ENCODE measurements at regions not wholly inside any gene's neighbourhood (a gene's known extent, or its start where the extent isn't known, plus 50 kb on each side); places are given as distances from the start of the nearest gene placed in this dataset.

- no peak overlapping the region for H3K4me2 ChIP-seq (ENCODE audit: low read depth, low read length, poor library complexity, severe bottlenecking)
- H3K27me3 ChIP-seq (ENCODE audit: insufficient read depth, low read length, poor library complexity, severe bottlenecking), result no peaks in the 10 kb centered on the region
- no peaks in the 10 kb centered on the region for H4K20me1 ChIP-seq (ENCODE audit: insufficient read depth, low read length, poor library complexity, severe bottlenecking)
- no peaks in the 10 kb centered on the region for H3K9me2 ChIP-seq (replicated peaks; ENCODE audit: low read depth, low read length)
- TF ChIP-seq EZH2phosphoT487 (IDR thresholded peaks at IDR 0.05; ENCODE audit: borderline replicate concordance), result no peak
- TF ChIP-seq, protein P1, sequence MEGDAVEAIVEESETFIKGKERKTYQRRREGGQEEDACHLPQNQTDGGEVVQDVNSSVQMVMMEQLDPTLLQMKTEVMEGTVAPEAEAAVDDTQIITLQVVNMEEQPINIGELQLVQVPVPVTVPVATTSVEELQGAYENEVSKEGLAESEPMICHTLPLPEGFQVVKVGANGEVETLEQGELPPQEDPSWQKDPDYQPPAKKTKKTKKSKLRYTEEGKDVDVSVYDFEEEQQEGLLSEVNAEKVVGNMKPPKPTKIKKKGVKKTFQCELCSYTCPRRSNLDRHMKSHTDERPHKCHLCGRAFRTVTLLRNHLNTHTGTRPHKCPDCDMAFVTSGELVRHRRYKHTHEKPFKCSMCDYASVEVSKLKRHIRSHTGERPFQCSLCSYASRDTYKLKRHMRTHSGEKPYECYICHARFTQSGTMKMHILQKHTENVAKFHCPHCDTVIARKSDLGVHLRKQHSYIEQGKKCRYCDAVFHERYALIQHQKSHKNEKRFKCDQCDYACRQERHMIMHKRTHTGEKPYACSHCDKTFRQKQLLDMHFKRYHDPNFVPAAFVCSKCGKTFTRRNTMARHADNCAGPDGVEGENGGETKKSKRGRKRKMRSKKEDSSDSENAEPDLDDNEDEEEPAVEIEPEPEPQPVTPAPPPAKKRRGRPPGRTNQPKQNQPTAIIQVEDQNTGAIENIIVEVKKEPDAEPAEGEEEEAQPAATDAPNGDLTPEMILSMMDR (conservative IDR thresholded peaks at IDR 0.05; ENCODE audit: low read length), result no peak
- H3K9ac ChIP-seq (ENCODE audit: low read depth, low read length, poor library complexity, severe bottlenecking), result no peak overlapping the region
- H3K9me3 ChIP-seq (ENCODE audit: insufficient read depth, low read depth, low read length), result no peaks in the 10 kb centered on the region
- no peak overlapping the region for H2AFZ ChIP-seq (ENCODE audit: low read length)
- no peak overlapping the region for H3K4me3 ChIP-seq (ENCODE audit: low read length, poor library complexity, severe bottlenecking)
- H3K4me1 ChIP-seq (ENCODE audit: insufficient read depth, low read length, poor library complexity, severe bottlenecking), result no peaks in the 10 kb centered on the region
- no peaks in the 10 kb centered on the region for H3K79me2 ChIP-seq (ENCODE audit: insufficient read depth, low read length)
- H3K36me3 ChIP-seq (ENCODE audit: insufficient read depth, low read length), result no peaks in the 10 kb centered on the region
- no peaks in the 10 kb centered on the region for H3F3A ChIP-seq (ENCODE audit: low read depth)
Measured at GRCh38 chrX:110436523-110436922, 77.9 kb downstream of the RTL9 start.

- H3K27me3 ChIP-seq (ENCODE audit: insufficient read depth, low read length, poor library complexity, severe bottlenecking), result no peaks in the 10 kb centered on the region
- no peak overlapping the region for H3K4me2 ChIP-seq (ENCODE audit: low read depth, low read length, poor library complexity, severe bottlenecking)
- H3K4me3 ChIP-seq (ENCODE audit: low read length, poor library complexity, severe bottlenecking), result no peak overlapping the region
- H4K20me1 ChIP-seq (ENCODE audit: insufficient read depth, low read length, poor library complexity, severe bottlenecking), result no peaks in the 10 kb centered on the region
- no peaks in the 10 kb centered on the region for H3K9me2 ChIP-seq (replicated peaks; ENCODE audit: low read depth, low read length)
- H3F3A ChIP-seq (ENCODE audit: low read depth), result no peaks in the 10 kb centered on the region
- H3K36me3 ChIP-seq (ENCODE audit: insufficient read depth, low read length), result no peaks in the 10 kb centered on the region
- no peak overlapping the region for H2AFZ ChIP-seq (ENCODE audit: low read length)
- H3K9ac ChIP-seq (ENCODE audit: low read depth, low read length, poor library complexity, severe bottlenecking), result no peak overlapping the region
- H3K9me3 ChIP-seq (ENCODE audit: insufficient read depth, low read depth, low read length), result no peaks in the 10 kb centered on the region
- H3K4me1 ChIP-seq (ENCODE audit: insufficient read depth, low read length, poor library complexity, severe bottlenecking), result no peaks in the 10 kb centered on the region
- no peaks in the 10 kb centered on the region for H3K79me2 ChIP-seq (ENCODE audit: insufficient read depth, low read length)
- TF ChIP-seq EZH2phosphoT487 (IDR thresholded peaks at IDR 0.05; ENCODE audit: borderline replicate concordance), result no peak
- TF ChIP-seq, protein P1 (conservative IDR thresholded peaks at IDR 0.05; ENCODE audit: low read length), result no peak
Measured at GRCh38 chrX:110437686-110438085, 79.0 kb downstream of the RTL9 start.

DNA sequence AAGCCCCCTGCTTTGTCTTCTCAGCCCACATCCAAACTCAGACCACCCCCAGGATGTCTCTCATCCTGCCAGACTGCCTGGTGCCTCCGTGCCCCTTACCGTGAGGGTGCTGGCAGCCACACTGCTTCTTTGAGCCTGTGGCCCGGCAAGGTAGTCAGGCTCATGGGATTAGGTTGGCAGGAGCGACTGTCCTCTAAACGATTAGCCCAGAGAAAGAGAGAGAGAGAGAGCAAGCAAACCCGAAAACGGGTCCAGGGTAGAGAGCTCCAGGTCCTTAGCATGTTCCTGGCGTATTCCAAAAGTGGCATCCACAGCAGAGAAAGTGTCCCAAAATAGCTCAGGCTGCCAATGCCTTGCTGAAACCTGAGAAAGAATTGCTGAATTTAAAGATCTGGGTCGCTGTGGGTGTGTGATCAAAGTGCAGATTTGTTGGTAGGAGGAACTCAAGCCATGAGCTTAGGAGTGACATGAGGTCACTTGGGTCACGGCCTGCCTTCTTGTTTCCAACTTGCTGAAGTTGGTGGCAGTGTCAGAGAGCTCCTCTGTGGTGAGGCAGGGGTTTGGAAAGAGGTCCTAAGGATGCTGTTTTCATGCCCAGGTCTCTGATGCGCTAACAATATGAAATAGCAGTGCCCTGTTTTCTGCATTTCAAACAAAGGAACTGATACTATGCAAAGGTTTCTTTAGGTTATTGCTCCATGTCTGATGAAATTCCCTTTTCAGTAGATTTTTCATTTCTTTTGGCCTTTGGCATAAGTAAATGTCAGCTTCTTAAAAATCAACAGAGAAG lies 81.6 kb downstream of the RTL9 start:
- Histone ChIP-seq H3K9ac (ENCODE audit: low read depth, low read length, poor library complexity, severe bottlenecking) (no peak overlapping the region), H3F3A (ENCODE audit: low read depth) (no peaks in the 10 kb centered on the region), H3K79me2 (ENCODE audit: insufficient read depth, low read length) (no peaks in the 10 kb centered on the region), H3K9me2 (replicated peaks; ENCODE audit: low read depth, low read length) (no peaks in the 10 kb centered on the region), H3K9me3 (ENCODE audit: insufficient read depth, low read depth, low read length) (no peaks in the 10 kb centered on the region), H3K4me2 (ENCODE audit: low read depth, low read length, poor library complexity, severe bottlenecking) (no peak overlapping the region), H3K36me3 (ENCODE audit: insufficient read depth, low read length) (no peaks in the 10 kb centered on the region), H2AFZ (ENCODE audit: low read length) (no peak overlapping the region), H3K4me1 (ENCODE audit: insufficient read depth, low read length, poor library complexity, severe bottlenecking) (no peaks in the 10 kb centered on the region), H4K20me1 (ENCODE audit: insufficient read depth, low read length, poor library complexity, severe bottlenecking) (no peaks in the 10 kb centered on the region), H3K27me3 (ENCODE audit: insufficient read depth, low read length, poor library complexity, severe bottlenecking) (no peaks in the 10 kb centered on the region), H3K4me3 (ENCODE audit: low read length, poor library complexity, severe bottlenecking) (no peak overlapping the region)
- TF ChIP-seq, protein P1 (conservative IDR thresholded peaks at IDR 0.05; ENCODE audit: low read length), result no peak
- no peak for TF ChIP-seq EZH2phosphoT487 (IDR thresholded peaks at IDR 0.05; ENCODE audit: borderline replicate concordance)

Data from Loucy (cell line).